ENCODE measurements at regions not wholly inside any gene's neighbourhood (a gene's known extent, or its start where the extent isn't known, plus 50 kb on each side); places are given as distances from the start of the nearest gene placed in this dataset.

DNA sequence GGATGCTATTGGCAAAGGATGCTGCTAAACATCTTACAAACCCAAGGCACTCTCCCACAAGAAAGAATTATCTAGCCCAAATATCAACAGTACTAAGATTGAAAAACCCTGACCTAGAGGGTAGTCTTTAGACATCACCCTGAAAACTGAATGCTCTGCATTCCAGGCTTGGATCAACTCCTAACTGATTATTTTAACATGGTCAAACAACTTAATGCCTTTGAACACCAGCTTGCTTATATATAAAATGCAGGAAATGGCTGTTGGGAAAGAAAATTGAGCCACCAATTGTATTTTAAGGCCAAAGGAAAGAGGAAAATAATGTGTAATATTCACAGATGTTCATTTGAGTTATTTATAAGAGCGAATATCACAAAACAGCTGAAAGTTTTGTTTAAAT, 72.2 kb upstream of the C1orf87 start:
- no peak overlapping the region for H3K4me3 Mint-ChIP-seq
- H3K9me3 Mint-ChIP-seq: no peaks in the 10 kb centered on the region
- DNase-seq (ENCODE audit: extremely low spot score, unreplicated experiment): no peak
- TF ChIP-seq, protein P1, sequence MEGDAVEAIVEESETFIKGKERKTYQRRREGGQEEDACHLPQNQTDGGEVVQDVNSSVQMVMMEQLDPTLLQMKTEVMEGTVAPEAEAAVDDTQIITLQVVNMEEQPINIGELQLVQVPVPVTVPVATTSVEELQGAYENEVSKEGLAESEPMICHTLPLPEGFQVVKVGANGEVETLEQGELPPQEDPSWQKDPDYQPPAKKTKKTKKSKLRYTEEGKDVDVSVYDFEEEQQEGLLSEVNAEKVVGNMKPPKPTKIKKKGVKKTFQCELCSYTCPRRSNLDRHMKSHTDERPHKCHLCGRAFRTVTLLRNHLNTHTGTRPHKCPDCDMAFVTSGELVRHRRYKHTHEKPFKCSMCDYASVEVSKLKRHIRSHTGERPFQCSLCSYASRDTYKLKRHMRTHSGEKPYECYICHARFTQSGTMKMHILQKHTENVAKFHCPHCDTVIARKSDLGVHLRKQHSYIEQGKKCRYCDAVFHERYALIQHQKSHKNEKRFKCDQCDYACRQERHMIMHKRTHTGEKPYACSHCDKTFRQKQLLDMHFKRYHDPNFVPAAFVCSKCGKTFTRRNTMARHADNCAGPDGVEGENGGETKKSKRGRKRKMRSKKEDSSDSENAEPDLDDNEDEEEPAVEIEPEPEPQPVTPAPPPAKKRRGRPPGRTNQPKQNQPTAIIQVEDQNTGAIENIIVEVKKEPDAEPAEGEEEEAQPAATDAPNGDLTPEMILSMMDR (conservative IDR thresholded peaks at IDR 0.05): no peak
- peaks cover 8% of the 10 kb centered on the region for H3K4me1 Mint-ChIP-seq (ENCODE audit: unreplicated experiment)
- no peaks in the 10 kb centered on the region for H3K36me3 Mint-ChIP-seq
- H3K27ac Mint-ChIP-seq: no peak overlapping the region
- peaks cover 9% of the 10 kb centered on the region for H3K27me3 Mint-ChIP-seq

DNA sequence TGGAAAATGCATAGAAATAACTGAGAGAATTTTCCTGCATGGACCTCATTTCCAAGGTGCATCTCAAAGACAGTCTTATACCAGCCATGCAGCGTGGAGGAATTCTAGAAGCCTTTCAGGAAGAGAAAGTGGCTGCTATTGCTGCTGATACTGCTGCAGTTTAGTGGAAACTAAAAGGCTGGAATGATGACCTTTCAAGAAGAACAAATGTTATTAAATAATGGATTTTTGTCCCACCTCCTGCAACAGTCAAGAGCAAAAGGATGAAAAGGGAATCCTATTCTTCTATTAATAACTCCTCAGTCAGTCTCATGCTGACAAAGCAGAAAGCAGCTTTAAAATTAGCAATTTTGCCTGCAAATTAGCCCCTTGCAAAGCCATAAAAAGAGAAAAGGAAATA, 68.2 kb upstream of the C1orf87 start:
- no peak for DNase-seq (ENCODE audit: extremely low spot score, unreplicated experiment)
- H3K4me3 Mint-ChIP-seq: no peak overlapping the region
- TF ChIP-seq, protein P1 (conservative IDR thresholded peaks at IDR 0.05): no peak
- H3K4me1 Mint-ChIP-seq (ENCODE audit: unreplicated experiment): no peaks in the 10 kb centered on the region
- H3K36me3 Mint-ChIP-seq: no peaks in the 10 kb centered on the region
- H3K27me3 Mint-ChIP-seq: peaks cover 6% of the 10 kb centered on the region
- H3K9me3 Mint-ChIP-seq: no peaks in the 10 kb centered on the region
- no peak overlapping the region for H3K27ac Mint-ChIP-seq

DNA sequence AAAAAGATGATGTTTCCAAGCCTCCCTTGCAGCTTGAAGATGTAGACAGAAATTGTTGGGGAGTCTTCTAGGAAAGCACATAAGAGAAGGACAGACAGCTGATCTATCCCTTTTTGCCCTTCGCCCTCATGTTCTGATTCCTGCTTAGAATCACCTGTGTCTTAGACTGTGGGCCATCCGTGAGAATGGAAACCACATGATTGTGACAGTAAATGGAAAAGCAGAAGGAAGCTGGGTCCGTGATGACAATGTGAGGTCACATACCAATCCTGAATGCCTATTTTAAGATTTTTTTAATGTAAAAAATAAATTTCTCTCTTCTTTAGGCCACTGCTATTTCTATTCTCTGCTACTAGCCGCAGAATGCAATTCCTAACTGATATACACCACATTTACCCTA, 67.7 kb upstream of the C1orf87 start:
- no peak for DNase-seq (ENCODE audit: extremely low spot score, unreplicated experiment)
- no peak overlapping the region for H3K27ac Mint-ChIP-seq
- TF ChIP-seq, protein P1 (conservative IDR thresholded peaks at IDR 0.05): no peak
- no peaks in the 10 kb centered on the region for H3K9me3 Mint-ChIP-seq
- peaks cover 6% of the 10 kb centered on the region for H3K27me3 Mint-ChIP-seq
- no peak overlapping the region for H3K4me3 Mint-ChIP-seq
- no peaks in the 10 kb centered on the region for H3K36me3 Mint-ChIP-seq
- no peaks in the 10 kb centered on the region for H3K4me1 Mint-ChIP-seq (ENCODE audit: unreplicated experiment)

- Mint-ChIP-seq H3K4me1 (ENCODE audit: unreplicated experiment) (peaks cover 9% of the 10 kb centered on the region), H3K27ac (no peak overlapping the region), H3K4me3 (no peak overlapping the region), H3K36me3 (no peaks in the 10 kb centered on the region), H3K9me3 (no peaks in the 10 kb centered on the region), H3K27me3 (peaks cover 9% of the 10 kb centered on the region)
- TF ChIP-seq, protein P1 (conservative IDR thresholded peaks at IDR 0.05): no peak
- DNase-seq (ENCODE audit: extremely low spot score, unreplicated experiment): no peak
These were observed 63.8 kb upstream of the C1orf87 start for GRCh38 chr1:60137406-60137805.

DNA sequence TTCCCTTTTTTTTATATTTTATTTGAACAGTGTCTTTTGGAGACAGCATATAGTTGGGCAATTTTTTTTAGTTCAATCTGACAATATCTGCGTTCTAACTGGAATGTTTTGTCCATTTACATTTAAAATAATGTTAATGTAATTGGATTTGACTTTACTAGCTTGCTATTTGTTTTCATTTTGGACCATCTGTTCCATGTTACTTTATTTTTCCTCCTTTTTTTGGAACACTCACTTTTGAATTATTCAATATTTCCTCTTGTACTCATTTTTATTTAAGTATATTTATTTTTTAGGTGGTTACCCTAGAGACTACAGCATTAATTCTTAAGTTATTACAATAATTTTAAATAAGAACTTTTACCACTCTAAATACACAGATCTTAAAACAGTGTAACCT, 62.8 kb upstream of the C1orf87 start:
- DNase-seq (ENCODE audit: extremely low spot score, unreplicated experiment): no peak
- Mint-ChIP-seq H3K9me3 (no peaks in the 10 kb centered on the region), H3K27ac (no peak overlapping the region), H3K4me1 (ENCODE audit: unreplicated experiment) (peaks cover 9% of the 10 kb centered on the region), H3K27me3 (peaks cover 9% of the 10 kb centered on the region), H3K36me3 (no peaks in the 10 kb centered on the region), H3K4me3 (no peak overlapping the region)
- TF ChIP-seq, protein P1 (conservative IDR thresholded peaks at IDR 0.05): no peak

GRCh38 chr1:60134716-60135115, 61.1 kb upstream of the C1orf87 start:
- H3K4me1 Mint-ChIP-seq (ENCODE audit: unreplicated experiment): peaks cover 9% of the 10 kb centered on the region
- no peak for DNase-seq (ENCODE audit: extremely low spot score, unreplicated experiment)
- no peak overlapping the region for H3K27ac Mint-ChIP-seq
- H3K36me3 Mint-ChIP-seq: no peaks in the 10 kb centered on the region
- no peak overlapping the region for H3K4me3 Mint-ChIP-seq
- H3K27me3 Mint-ChIP-seq: peaks cover 13% of the 10 kb centered on the region
- no peaks in the 10 kb centered on the region for H3K9me3 Mint-ChIP-seq
- TF ChIP-seq, protein P1 (conservative IDR thresholded peaks at IDR 0.05): no peak
